ENCODE measurements at regions not wholly inside any gene's neighbourhood (a gene's known extent, or its start where the extent isn't known, plus 50 kb on each side); places are given as distances from the start of the nearest gene placed in this dataset.

DNA sequence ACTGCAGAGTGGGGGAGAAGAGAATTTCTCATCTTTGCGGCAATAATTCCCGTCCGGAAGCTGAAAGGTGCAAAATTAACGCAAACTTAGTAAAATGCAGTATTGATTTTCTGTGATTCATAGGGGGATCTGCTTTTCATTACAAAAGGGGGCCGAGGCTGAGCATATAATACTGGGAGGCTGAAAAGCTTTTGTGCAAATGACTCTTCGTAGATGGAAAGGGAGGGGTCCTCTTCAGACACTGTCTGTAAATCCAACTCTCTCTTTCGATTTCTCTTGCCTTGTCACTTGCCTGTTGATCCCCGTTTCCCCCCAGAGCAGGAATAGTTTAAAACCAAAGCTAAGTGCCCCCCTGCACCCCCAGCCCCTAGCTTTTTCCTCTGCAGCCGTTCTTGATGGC is 258.2 kb downstream of the VRK1 start:
- no peak for TF ChIP-seq ZNF776 (tag by site-specific recombination; IDR thresholded peaks at IDR 0.05; ENCODE audit: borderline replicate concordance)
- TF ChIP-seq, protein P1, sequence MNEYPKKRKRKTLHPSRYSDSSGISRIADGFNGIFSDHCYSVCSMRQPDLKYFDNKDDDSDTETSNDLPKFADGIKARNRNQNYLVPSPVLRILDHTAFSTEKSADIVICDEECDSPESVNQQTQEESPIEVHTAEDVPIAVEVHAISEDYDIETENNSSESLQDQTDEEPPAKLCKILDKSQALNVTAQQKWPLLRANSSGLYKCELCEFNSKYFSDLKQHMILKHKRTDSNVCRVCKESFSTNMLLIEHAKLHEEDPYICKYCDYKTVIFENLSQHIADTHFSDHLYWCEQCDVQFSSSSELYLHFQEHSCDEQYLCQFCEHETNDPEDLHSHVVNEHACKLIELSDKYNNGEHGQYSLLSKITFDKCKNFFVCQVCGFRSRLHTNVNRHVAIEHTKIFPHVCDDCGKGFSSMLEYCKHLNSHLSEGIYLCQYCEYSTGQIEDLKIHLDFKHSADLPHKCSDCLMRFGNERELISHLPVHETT (tag by site-specific recombination; IDR thresholded peaks at IDR 0.05), result no peak
- TF ChIP-seq, protein P2, sequence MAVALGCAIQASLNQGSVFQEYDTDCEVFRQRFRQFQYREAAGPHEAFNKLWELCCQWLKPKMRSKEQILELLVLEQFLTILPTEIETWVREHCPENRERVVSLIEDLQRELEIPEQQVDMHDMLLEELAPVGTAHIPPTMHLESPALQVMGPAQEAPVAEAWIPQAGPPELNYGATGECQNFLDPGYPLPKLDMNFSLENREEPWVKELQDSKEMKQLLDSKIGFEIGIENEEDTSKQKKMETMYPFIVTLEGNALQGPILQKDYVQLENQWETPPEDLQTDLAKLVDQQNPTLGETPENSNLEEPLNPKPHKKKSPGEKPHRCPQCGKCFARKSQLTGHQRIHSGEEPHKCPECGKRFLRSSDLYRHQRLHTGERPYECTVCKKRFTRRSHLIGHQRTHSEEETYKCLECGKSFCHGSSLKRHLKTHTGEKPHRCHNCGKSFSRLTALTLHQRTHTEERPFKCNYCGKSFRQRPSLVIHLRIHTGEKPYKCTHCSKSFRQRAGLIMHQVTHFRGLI (tag by site-specific recombination; IDR thresholded peaks at IDR 0.05), result no peak
- TF ChIP-seq ZNF121 (tag by site-specific recombination; IDR thresholded peaks at IDR 0.05), result no peak
- TF ChIP-seq ZBTB21 (tag by site-specific recombination; IDR thresholded peaks at IDR 0.05), result no peak
- TF ChIP-seq ZNF777 (tag by site-specific recombination; IDR thresholded peaks at IDR 0.05; ENCODE audit: borderline replicate concordance), result no peak
- TF ChIP-seq ZSCAN23 (tag by site-specific recombination; IDR thresholded peaks at IDR 0.05), result no peak
- TF ChIP-seq, protein P3, sequence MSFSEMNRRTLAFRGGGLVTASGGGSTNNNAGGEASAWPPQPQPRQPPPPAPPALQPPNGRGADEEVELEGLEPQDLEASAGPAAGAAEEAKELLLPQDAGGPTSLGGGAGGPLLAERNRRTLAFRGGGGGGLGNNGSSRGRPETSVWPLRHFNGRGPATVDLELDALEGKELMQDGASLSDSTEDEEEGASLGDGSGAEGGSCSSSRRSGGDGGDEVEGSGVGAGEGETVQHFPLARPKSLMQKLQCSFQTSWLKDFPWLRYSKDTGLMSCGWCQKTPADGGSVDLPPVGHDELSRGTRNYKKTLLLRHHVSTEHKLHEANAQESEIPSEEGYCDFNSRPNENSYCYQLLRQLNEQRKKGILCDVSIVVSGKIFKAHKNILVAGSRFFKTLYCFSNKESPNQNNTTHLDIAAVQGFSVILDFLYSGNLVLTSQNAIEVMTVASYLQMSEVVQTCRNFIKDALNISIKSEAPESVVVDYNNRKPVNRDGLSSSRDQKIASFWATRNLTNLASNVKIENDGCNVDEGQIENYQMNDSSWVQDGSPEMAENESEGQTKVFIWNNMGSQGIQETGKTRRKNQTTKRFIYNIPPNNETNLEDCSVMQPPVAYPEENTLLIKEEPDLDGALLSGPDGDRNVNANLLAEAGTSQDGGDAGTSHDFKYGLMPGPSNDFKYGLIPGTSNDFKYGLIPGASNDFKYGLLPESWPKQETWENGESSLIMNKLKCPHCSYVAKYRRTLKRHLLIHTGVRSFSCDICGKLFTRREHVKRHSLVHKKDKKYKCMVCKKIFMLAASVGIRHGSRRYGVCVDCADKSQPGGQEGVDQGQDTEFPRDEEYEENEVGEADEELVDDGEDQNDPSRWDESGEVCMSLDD (tag by site-specific recombination; IDR thresholded peaks at IDR 0.05), result no peak
- TF ChIP-seq KLF7 (tag by site-specific recombination; IDR thresholded peaks at IDR 0.05; ENCODE audit: borderline replicate concordance), result no peak
- TF ChIP-seq KLF8 (tag by site-specific recombination; IDR thresholded peaks at IDR 0.05), result no peak
- TF ChIP-seq, protein P4, sequence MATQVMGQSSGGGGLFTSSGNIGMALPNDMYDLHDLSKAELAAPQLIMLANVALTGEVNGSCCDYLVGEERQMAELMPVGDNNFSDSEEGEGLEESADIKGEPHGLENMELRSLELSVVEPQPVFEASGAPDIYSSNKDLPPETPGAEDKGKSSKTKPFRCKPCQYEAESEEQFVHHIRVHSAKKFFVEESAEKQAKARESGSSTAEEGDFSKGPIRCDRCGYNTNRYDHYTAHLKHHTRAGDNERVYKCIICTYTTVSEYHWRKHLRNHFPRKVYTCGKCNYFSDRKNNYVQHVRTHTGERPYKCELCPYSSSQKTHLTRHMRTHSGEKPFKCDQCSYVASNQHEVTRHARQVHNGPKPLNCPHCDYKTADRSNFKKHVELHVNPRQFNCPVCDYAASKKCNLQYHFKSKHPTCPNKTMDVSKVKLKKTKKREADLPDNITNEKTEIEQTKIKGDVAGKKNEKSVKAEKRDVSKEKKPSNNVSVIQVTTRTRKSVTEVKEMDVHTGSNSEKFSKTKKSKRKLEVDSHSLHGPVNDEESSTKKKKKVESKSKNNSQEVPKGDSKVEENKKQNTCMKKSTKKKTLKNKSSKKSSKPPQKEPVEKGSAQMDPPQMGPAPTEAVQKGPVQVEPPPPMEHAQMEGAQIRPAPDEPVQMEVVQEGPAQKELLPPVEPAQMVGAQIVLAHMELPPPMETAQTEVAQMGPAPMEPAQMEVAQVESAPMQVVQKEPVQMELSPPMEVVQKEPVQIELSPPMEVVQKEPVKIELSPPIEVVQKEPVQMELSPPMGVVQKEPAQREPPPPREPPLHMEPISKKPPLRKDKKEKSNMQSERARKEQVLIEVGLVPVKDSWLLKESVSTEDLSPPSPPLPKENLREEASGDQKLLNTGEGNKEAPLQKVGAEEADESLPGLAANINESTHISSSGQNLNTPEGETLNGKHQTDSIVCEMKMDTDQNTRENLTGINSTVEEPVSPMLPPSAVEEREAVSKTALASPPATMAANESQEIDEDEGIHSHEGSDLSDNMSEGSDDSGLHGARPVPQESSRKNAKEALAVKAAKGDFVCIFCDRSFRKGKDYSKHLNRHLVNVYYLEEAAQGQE (tag by site-specific recombination; IDR thresholded peaks at IDR 0.05), result no peak
- no peak for TF ChIP-seq ZNF623 (tag by site-specific recombination; IDR thresholded peaks at IDR 0.05)
- no peak for TF ChIP-seq RBAK (tag by site-specific recombination; IDR thresholded peaks at IDR 0.05)
- no peak for TF ChIP-seq ZNF791 (tag by site-specific recombination; IDR thresholded peaks at IDR 0.05)
- TF ChIP-seq, protein P5, sequence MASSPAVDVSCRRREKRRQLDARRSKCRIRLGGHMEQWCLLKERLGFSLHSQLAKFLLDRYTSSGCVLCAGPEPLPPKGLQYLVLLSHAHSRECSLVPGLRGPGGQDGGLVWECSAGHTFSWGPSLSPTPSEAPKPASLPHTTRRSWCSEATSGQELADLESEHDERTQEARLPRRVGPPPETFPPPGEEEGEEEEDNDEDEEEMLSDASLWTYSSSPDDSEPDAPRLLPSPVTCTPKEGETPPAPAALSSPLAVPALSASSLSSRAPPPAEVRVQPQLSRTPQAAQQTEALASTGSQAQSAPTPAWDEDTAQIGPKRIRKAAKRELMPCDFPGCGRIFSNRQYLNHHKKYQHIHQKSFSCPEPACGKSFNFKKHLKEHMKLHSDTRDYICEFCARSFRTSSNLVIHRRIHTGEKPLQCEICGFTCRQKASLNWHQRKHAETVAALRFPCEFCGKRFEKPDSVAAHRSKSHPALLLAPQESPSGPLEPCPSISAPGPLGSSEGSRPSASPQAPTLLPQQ (tag by site-specific recombination; IDR thresholded peaks at IDR 0.05), result no peak
- TF ChIP-seq, protein P6, sequence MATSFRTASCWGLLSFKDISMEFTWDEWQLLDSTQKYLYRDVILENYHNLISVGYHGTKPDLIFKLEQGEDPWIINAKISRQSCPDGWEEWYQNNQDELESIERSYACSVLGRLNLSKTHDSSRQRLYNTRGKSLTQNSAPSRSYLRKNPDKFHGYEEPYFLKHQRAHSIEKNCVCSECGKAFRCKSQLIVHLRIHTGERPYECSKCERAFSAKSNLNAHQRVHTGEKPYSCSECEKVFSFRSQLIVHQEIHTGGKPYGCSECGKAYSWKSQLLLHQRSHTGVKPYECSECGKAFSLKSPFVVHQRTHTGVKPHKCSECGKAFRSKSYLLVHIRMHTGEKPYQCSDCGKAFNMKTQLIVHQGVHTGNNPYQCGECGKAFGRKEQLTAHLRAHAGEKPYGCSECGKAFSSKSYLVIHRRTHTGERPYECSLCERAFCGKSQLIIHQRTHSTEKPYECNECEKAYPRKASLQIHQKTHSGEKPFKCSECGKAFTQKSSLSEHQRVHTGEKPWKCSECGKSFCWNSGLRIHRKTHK (tag by site-specific recombination; IDR thresholded peaks at IDR 0.05), result no peak
- no peak for TF ChIP-seq WT1 (tag by site-specific recombination; IDR thresholded peaks at IDR 0.05)
- no peaks in the 10 kb centered on the region for H3K36me3 ChIP-seq (ENCODE audit: control insufficient read depth in 2 of 2, insufficient read depth in 1 of 2, low read length in 2 of 2)
- H3K4me3 ChIP-seq (ENCODE audit: low read depth, low read length), result no peak overlapping the region
- H3K9me3 ChIP-seq (ENCODE audit: control insufficient read depth, insufficient read depth, low read depth, low read length), result no peaks in the 10 kb centered on the region
- CTCF ChIA-PET, result interaction anchor here (0.5 to 1.2 kb wide), 3 partner anchors 13 to 314 kb away, joined by 4 read pairs; no protein-coding TSS in a partner anchor
- no peak overlapping the region for H3K27ac ChIP-seq (ENCODE audit: extremely low read depth, low read depth, low read length)
- no peaks in the 10 kb centered on the region for H3K4me1 ChIP-seq (ENCODE audit: control insufficient read depth, insufficient read depth, low read length)
- POLR2A ChIA-PET, result no interaction called here
